ENCODE measurements at regions not wholly inside any gene's neighbourhood (a gene's known extent, or its start where the extent isn't known, plus 50 kb on each side); places are given as distances from the start of the nearest gene placed in this dataset.

DNA sequence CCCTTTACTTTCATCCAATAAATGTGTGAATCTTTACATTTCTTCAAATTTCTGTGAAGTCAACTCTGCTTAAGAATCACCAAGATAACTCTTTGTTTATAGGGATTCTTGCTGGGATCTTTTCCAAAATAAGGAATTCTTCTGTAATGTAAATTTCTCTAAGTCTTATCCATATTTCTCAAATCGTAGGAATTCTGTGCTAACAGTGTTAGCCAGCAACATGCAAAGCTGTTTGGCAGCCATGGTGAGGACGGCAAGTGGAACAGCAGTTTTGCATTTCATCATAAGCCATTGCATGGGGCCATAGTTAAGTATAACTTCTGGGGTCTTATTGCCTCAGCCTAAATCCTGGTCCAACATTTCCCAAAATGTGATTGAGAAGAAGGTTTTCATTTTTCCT lies 310.5 kb upstream of the PRR16 start:
- no peak for ATAC-seq
- H3K9me3 ChIP-seq (ENCODE audit: low read length): no peaks in the 10 kb centered on the region; the same call in 1 of the 2 replicates
- no TSS peak for BruUV-seq (replicated peaks)
- TF ChIP-seq YEATS4 (CRISPR knock-in tag; IDR thresholded peaks at IDR 0.05; ENCODE audit: borderline replicate concordance): no peak
- TF ChIP-seq ZNF780A (CRISPR knock-in tag; IDR thresholded peaks at IDR 0.05): no peak
- no peak for TF ChIP-seq ZNF773 (CRISPR knock-in tag; IDR thresholded peaks at IDR 0.05; ENCODE audit: borderline replicate concordance)
- TF ChIP-seq SAFB2 (CRISPR knock-in tag; IDR thresholded peaks at IDR 0.05; ENCODE audit: borderline replicate concordance, low read depth): no peak
- no peak for TF ChIP-seq ZNF660 (CRISPR knock-in tag; IDR thresholded peaks at IDR 0.05; ENCODE audit: borderline replicate concordance, low read depth)
- CTCF ChIA-PET (ENCODE audit: low intra/inter-chr PET ratio, low total read pairs): no interaction called here
- intact Hi-C loops (cut with micrococcal nuclease; ENCODE audit: unreplicated experiment): no loop called here
- H3K9ac ChIP-seq (ENCODE audit: insufficient read depth, low read depth, low read length): no peak overlapping the region
- no peaks in the 10 kb centered on the region for H3K36me3 ChIP-seq (replicated peaks in 1 of 2; ENCODE audit: control insufficient read depth in 1 of 2, insufficient read depth in 2 of 2, low read length in 2 of 2)
- H2AFZ ChIP-seq (ENCODE audit: low read length): no peak overlapping the region
- H3K79me2 ChIP-seq (ENCODE audit: insufficient read depth, low read length): no peaks in the 10 kb centered on the region
- POLR2A ChIA-PET: no interaction called here
- H3K4me2 ChIP-seq (ENCODE audit: low read depth, low read length): no peak overlapping the region
- H3K4me3 ChIP-seq (replicated peaks in 1 of 3; ENCODE audit: insufficient read depth in 1 of 3, low read depth in 2 of 3, low read length in 3 of 3): no peak overlapping the region
- DNase-seq (ENCODE audit: low spot score): no peak
- H3K27me3 ChIP-seq (ENCODE audit: control insufficient read depth in 1 of 2, insufficient read depth in 2 of 2, low read length in 2 of 2): no peaks in the 10 kb centered on the region
- no peak overlapping the region for H3K27ac ChIP-seq (ENCODE audit: extremely low read length, insufficient read depth, low read length)
- in situ Hi-C loops (cut with HindIII; ENCODE audit: extremely low pct_ligation_motif_present, low pct_unique_long_range_greater_than_20kb): no loop called here
- no peaks in the 10 kb centered on the region for H3K4me1 ChIP-seq (ENCODE audit: insufficient read depth, low read length)
- H4K20me1 ChIP-seq (ENCODE audit: insufficient read depth, low read length): no peaks in the 10 kb centered on the region
- 0% methylated on average over 2 of the region's 2 CpGs for WGBS (ENCODE audit: low lambda C conversion rate)
- FAIRE-seq: no peak

DNA sequence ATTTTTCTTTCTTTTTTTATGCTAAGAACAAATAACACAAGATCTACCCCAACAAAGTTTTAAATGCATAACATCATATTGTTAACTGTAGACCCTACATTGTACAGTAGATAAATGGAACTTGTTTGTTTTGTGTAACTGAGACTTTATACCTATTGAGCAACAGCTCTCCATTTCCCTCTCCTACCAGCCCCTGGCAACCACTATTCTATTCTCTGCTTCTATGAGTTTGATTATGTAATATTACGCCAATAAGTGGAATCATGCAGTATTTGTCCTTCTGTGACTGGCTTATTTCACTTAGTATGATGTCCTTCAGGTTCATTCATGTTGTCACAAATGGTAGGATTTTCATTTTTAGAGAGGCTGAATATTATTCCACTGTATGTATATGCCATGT lies 308.2 kb upstream of the PRR16 start:
- intact Hi-C loops (cut with micrococcal nuclease; ENCODE audit: unreplicated experiment): no loop called here
- H2AFZ ChIP-seq (ENCODE audit: low read length): no peak overlapping the region
- in situ Hi-C loops (cut with HindIII; ENCODE audit: extremely low pct_ligation_motif_present, low pct_unique_long_range_greater_than_20kb): no loop called here
- no peak overlapping the region for H3K27ac ChIP-seq (ENCODE audit: extremely low read length, insufficient read depth, low read length)
- DNase-seq (ENCODE audit: low spot score) (peak; percentile 20), ATAC-seq (no peak), FAIRE-seq (no peak)
- H3K4me2 ChIP-seq (ENCODE audit: low read depth, low read length): no peak overlapping the region
- TF ChIP-seq ZNF672 (CRISPR knock-in tag; IDR thresholded peaks at IDR 0.05) (no peak), CEBPG (CRISPR knock-in tag; IDR thresholded peaks at IDR 0.05) (peak; percentile 59), PLRG1 (conservative IDR thresholded peaks at IDR 0.05) (no peak), DMAP1 (CRISPR knock-in tag; IDR thresholded peaks at IDR 0.05) (no peak), ZNF230 (CRISPR knock-in tag; IDR thresholded peaks at IDR 0.05) (no peak), CEBPB (IDR thresholded peaks at IDR 0.05; ENCODE audit: borderline replicate concordance, low read depth, low read length) (peak; percentile 72), ZNF550 (CRISPR knock-in tag; IDR thresholded peaks at IDR 0.05; ENCODE audit: borderline replicate concordance) (no peak), RFX3 (CRISPR knock-in tag; IDR thresholded peaks at IDR 0.05) (no peak), FOXA1 (IDR thresholded peaks at IDR 0.05) (no peak), FOXA1 (CRISPR knock-in tag; IDR thresholded peaks at IDR 0.05) (0 out of 2 replicates have a peak, but pooled peaks have one; percentile 6), ZNF263 (CRISPR knock-in tag; IDR thresholded peaks at IDR 0.05) (no peak), CBX5 (CRISPR knock-in tag; IDR thresholded peaks at IDR 0.05; ENCODE audit: borderline replicate concordance) (no peak), EED (CRISPR knock-in tag; IDR thresholded peaks at IDR 0.05) (no peak)
- TF ChIP-seq, protein P1, sequence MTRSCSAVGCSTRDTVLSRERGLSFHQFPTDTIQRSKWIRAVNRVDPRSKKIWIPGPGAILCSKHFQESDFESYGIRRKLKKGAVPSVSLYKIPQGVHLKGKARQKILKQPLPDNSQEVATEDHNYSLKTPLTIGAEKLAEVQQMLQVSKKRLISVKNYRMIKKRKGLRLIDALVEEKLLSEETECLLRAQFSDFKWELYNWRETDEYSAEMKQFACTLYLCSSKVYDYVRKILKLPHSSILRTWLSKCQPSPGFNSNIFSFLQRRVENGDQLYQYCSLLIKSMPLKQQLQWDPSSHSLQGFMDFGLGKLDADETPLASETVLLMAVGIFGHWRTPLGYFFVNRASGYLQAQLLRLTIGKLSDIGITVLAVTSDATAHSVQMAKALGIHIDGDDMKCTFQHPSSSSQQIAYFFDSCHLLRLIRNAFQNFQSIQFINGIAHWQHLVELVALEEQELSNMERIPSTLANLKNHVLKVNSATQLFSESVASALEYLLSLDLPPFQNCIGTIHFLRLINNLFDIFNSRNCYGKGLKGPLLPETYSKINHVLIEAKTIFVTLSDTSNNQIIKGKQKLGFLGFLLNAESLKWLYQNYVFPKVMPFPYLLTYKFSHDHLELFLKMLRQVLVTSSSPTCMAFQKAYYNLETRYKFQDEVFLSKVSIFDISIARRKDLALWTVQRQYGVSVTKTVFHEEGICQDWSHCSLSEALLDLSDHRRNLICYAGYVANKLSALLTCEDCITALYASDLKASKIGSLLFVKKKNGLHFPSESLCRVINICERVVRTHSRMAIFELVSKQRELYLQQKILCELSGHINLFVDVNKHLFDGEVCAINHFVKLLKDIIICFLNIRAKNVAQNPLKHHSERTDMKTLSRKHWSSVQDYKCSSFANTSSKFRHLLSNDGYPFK (CRISPR knock-in tag; IDR thresholded peaks at IDR 0.05; ENCODE audit: borderline replicate concordance): no peak
- no peak overlapping the region for H3K9ac ChIP-seq (ENCODE audit: insufficient read depth, low read depth, low read length)
- CTCF ChIA-PET (ENCODE audit: low intra/inter-chr PET ratio, low total read pairs): no interaction called here
- H3K4me1 ChIP-seq (ENCODE audit: insufficient read depth, low read length): no peaks in the 10 kb centered on the region
- no TSS peak for BruUV-seq (replicated peaks)
- no peaks in the 10 kb centered on the region for H4K20me1 ChIP-seq (ENCODE audit: insufficient read depth, low read length)
- WGBS (ENCODE audit: low lambda C conversion rate): 4% methylated on average over 1 of the region's 1 CpG
- POLR2A ChIA-PET: no interaction called here
- H3K9me3 ChIP-seq (ENCODE audit: low read length): no peaks in the 10 kb centered on the region; the same call in 1 of the 2 replicates
- H3K36me3 ChIP-seq (replicated peaks in 1 of 2; ENCODE audit: control insufficient read depth in 1 of 2, insufficient read depth in 2 of 2, low read length in 2 of 2): no peaks in the 10 kb centered on the region
- H3K79me2 ChIP-seq (ENCODE audit: insufficient read depth, low read length): no peaks in the 10 kb centered on the region
- H3K27me3 ChIP-seq (ENCODE audit: control insufficient read depth in 1 of 2, insufficient read depth in 2 of 2, low read length in 2 of 2): no peaks in the 10 kb centered on the region
- H3K4me3 ChIP-seq (replicated peaks in 1 of 3; ENCODE audit: insufficient read depth in 1 of 3, low read depth in 2 of 3, low read length in 3 of 3): no peak overlapping the region

Measured in HepG2 (cell line).